ENCODE measurements at regions not wholly inside any gene's neighbourhood (a gene's known extent, or its start where the extent isn't known, plus 50 kb on each side); places are given as distances from the start of the nearest gene placed in this dataset.

- Histone ChIP-seq H3K4me2 (ENCODE audit: insufficient read depth, low read length) (no peak overlapping the region), H3K9me3 (ENCODE audit: insufficient read depth, low read length, severe bottlenecking) (no peaks in the 10 kb centered on the region), H3K9ac (ENCODE audit: low read depth, low read length) (no peak overlapping the region), H3K27ac (ENCODE audit: low read length) (no peak overlapping the region), H3K79me2 (ENCODE audit: insufficient read depth, low read length) (no peaks in the 10 kb centered on the region), H3K4me3 (ENCODE audit: low read depth in 1 of 2, low read length in 2 of 2) (no peak overlapping the region), H2AFZ (ENCODE audit: low read depth, low read length) (no peak overlapping the region), H4K20me1 (ENCODE audit: insufficient read depth, low read length) (no peaks in the 10 kb centered on the region), H3K36me3 (ENCODE audit: insufficient read depth, low read length) (no peaks in the 10 kb centered on the region), H3K4me1 (ENCODE audit: insufficient read depth, low read length) (no peaks in the 10 kb centered on the region), H3K27me3 (ENCODE audit: insufficient read depth, low read length, poor library complexity) (peaks cover 4% of the 10 kb centered on the region)
- DNase-seq (no peak), ATAC-seq (ENCODE audit: insufficient read depth, low read depth) (no peak)
- TF ChIP-seq CTCF (IDR thresholded peaks at IDR 0.05; ENCODE audit: borderline replicate concordance, extremely low read depth, low read length, poor library complexity, severe bottlenecking) = no peak
- no peak for TF ChIP-seq EZH2 (IDR thresholded peaks at IDR 0.05; ENCODE audit: borderline replicate concordance, low read depth, low read length, severe bottlenecking)
Observed at GRCh38 chr18:35851286-35851970, 121.1 kb upstream of the RMP24 start.

- no peak overlapping the region for H3K4me2 ChIP-seq (ENCODE audit: insufficient read depth, low read length)
- TF ChIP-seq CTCF (IDR thresholded peaks at IDR 0.05; ENCODE audit: borderline replicate concordance, extremely low read depth, low read length, poor library complexity, severe bottlenecking) = no peak
- TF ChIP-seq EZH2 (IDR thresholded peaks at IDR 0.05; ENCODE audit: borderline replicate concordance, low read depth, low read length, severe bottlenecking) = no peak
- ATAC-seq (ENCODE audit: insufficient read depth, low read depth) = no peak
Observed at GRCh38 chr18:35852786-35853185, 119.7 kb upstream of the RMP24 start.

GRCh38 chr18:35854095-35854494 lies 118.4 kb upstream of the RMP24 start:
- H3K27me3 ChIP-seq (ENCODE audit: insufficient read depth, low read length, poor library complexity) = peaks cover 4% of the 10 kb centered on the region
- no peak overlapping the region for H3K27ac ChIP-seq (ENCODE audit: low read length)
- H3K4me1 ChIP-seq (ENCODE audit: insufficient read depth, low read length) = no peaks in the 10 kb centered on the region
- no peak overlapping the region for H3K4me3 ChIP-seq (ENCODE audit: low read depth in 1 of 2, low read length in 2 of 2)
- H3K9ac ChIP-seq (ENCODE audit: low read depth, low read length) = no peak overlapping the region
- DNase-seq (no peak), ATAC-seq (ENCODE audit: insufficient read depth, low read depth) (no peak)
- H4K20me1 ChIP-seq (ENCODE audit: insufficient read depth, low read length) = no peaks in the 10 kb centered on the region
- H2AFZ ChIP-seq (ENCODE audit: low read depth, low read length) = no peak overlapping the region
- no peaks in the 10 kb centered on the region for H3K79me2 ChIP-seq (ENCODE audit: insufficient read depth, low read length)
- H3K36me3 ChIP-seq (ENCODE audit: insufficient read depth, low read length) = no peaks in the 10 kb centered on the region
- no peaks in the 10 kb centered on the region for H3K9me3 ChIP-seq (ENCODE audit: insufficient read depth, low read length, severe bottlenecking)
- TF ChIP-seq CTCF (IDR thresholded peaks at IDR 0.05; ENCODE audit: borderline replicate concordance, extremely low read depth, low read length, poor library complexity, severe bottlenecking) (no peak), EZH2 (IDR thresholded peaks at IDR 0.05; ENCODE audit: borderline replicate concordance, low read depth, low read length, severe bottlenecking) (no peak)
- no peak overlapping the region for H3K4me2 ChIP-seq (ENCODE audit: insufficient read depth, low read length)

More at GRCh38 chr18:35852786-35853185, 119.7 kb upstream of the RMP24 start:
- Histone ChIP-seq H3K9me3 (ENCODE audit: insufficient read depth, low read length, severe bottlenecking) (no peaks in the 10 kb centered on the region), H2AFZ (ENCODE audit: low read depth, low read length) (no peak overlapping the region), H3K27me3 (ENCODE audit: insufficient read depth, low read length, poor library complexity) (peaks cover 4% of the 10 kb centered on the region), H3K4me1 (ENCODE audit: insufficient read depth, low read length) (no peaks in the 10 kb centered on the region), H4K20me1 (ENCODE audit: insufficient read depth, low read length) (no peaks in the 10 kb centered on the region), H3K4me3 (ENCODE audit: low read depth in 1 of 2, low read length in 2 of 2) (no peak overlapping the region), H3K79me2 (ENCODE audit: insufficient read depth, low read length) (no peaks in the 10 kb centered on the region), H3K36me3 (ENCODE audit: insufficient read depth, low read length) (no peaks in the 10 kb centered on the region), H3K9ac (ENCODE audit: low read depth, low read length) (no peak overlapping the region), H3K27ac (ENCODE audit: low read length) (no peak overlapping the region)
- DNase-seq = no peak
